NCI-H446 (cell line): ENCODE measurements at regions not wholly inside any gene's neighbourhood (a gene's known extent, or its start where the extent isn't known, plus 50 kb on each side); places are given as distances from the start of the nearest gene placed in this dataset.

Source experiments
- DNase-seq, 2 experiments: peaks; one replicate each; lab custom pipeline; 2025; lab: John Stamatoyannopoulos, UW

DNA sequence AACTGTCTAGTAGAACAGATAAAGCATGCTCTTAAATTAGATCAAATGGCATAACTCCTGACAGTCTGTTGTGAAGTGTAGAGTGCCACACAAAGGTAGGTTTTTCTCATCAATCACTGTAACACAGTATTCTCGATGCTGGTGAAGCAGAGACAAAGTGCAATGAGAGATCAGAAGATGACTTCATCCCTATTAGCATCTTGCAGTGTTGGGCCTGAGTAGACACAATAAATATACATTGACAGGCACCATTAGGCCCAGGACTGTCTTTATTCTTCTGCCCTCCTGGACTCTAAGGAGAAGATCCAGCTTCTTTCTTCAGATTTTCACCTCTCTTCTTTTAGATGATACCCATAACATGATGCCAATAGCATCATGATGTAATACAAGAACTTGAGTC is 478.0 kb upstream of the TENM4 start:
- DNase-seq, result no peak

DNA sequence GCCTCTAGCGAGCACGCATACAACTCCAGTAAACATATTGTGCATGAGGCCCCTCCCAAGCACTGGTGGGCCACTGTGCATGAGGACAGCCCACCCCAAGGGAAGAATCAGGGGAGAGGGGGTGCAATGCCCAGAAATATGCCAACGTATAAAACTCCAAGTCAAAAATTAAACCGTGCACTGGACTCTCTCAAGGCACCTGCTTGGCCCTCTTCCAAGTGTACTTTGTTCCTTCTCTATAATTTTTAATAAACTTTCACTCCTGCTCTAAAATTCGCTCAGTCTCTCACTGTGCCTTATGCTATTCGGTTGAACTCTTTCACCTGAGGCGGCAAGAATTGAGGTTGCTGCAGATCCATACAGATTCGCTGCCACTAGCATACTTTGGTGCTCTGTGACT is 465.3 kb upstream of the TENM4 start:
- DNase-seq, result no peak

DNA sequence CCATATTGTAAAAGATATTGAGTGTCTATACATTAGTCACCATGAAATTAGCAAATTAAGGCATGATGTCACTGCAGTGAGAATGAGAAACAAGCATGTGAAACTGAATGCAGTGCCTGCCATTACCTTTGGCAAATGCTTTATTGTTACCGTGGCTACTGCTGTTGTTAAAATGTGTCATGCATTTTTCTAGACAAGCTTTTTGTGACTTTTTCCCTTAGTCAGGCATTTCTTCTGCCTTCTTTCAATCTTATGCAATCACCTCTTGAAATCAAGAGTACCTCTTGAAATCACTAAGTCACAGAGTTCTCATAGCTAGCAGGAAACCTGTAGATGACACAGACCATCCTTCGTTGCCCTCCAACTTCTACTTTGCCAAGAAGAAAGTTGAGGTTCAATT is 461.7 kb upstream of the TENM4 start:
- no peak for DNase-seq

DNA sequence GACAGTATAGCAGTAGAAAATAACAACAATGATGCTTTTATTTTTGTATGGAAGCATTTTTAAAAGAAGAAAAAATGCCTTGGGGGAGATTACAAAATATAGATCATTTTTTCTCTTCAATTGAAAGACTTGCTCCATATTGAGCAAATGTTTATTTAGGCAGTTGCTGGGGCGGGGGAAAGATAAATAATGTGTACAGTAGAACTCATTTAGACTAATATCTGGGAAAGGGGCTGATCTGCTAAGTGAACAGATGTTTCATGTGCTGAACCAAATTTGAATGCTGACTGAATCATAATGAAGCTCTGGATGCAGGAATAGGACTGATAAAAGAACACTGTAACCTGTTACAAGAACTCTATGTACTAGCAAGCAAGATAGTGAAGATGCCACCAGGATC is 457.1 kb upstream of the TENM4 start:
- DNase-seq, result no peak

DNA sequence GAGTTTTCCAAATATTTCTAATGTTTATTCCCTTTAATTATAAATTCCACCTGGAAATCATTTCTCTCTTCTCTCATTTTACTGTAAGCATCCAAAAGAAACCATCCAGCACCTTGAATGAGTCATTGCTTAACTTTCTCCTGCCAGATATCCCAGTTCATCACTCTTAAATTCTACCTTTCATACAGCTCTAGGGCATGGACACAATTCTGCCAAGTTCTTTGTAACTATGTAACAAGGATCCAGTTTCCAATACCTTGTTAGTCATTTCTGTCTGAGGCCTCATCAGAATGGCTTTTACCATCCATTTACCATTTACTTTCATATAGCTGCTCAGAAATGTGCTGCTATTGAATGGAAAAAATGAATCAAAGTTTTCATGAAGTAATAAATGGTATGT is 455.4 kb upstream of the TENM4 start:
- no peak for DNase-seq

DNA sequence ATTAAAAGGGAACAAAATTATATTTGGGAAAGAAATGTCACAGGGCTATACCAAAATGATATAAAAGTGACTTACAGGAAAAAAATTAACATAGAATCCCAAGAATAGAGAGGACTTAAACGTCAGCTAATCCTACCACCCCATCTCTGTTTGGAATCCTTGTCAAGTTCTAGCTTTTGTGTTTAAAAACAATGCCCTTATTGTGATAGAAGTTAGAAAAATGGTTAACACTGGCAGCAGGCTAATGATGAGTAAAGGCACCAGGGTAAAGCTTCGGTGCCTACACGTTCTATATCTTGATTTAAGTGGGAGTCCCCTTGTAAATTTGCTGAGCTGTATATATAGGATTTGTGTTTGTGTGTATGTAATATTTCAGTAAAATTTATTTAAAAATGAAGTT is 453.3 kb upstream of the TENM4 start:
- DNase-seq, result no peak

DNA sequence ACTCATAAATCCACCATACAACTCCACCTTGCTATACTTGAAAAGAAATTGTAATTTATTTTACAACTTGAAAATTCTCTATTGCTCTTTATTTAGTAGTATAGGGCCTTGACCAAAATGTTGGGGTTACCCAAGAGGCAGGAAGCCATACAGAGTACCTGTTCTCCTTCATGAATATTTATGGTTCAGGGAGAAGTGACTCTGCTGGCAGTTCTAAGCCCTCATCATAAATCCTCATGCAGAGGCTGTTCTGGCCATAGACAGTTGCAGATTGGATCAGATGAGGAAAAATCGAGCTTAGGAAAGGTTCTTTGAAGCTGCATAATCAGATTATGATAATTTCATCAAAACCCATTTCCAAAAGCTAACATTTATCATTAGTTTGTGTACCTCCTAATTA is 449.4 kb upstream of the TENM4 start:
- no peak for DNase-seq

DNA sequence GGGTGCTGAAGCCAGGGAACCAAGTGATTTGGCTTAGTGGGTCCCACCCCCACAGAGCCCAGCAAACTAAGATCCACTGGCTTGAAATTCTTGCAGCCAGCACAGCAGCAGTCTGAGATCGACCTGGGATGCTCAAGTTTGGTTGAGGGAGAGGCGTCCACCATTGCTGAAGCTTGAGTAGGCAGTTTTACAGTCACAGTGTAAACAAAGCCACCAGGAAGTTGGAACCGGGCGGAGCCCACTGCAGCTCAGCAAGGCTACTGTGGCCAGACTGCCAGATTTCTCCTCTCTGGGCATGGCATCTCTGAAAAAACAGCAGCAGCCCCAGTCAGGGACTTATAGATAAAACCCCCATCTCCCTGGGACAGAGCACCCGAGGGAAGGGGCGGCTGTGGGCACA is 424.1 kb upstream of the TENM4 start:
- DNase-seq, result no peak

DNA sequence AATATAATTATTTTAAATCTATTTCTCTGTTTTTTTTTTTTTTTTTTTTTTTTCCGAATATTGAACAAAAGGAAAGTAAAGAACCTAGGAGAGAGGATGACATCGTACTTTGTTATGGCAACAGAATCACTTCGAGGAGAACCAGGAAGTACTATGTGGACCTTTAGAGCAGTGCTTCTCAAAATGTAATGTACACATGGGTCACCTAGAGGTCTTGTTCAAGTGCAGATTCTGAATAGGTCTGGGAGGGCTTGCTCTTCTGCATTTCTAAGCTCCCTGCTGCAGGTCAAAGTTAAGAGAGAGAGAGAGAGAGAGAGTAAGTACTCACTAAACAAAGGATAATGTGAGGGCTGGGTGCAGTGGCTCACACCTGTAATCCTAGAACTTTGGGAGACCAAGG is 419.5 kb upstream of the TENM4 start:
- DNase-seq, result no peak

DNA sequence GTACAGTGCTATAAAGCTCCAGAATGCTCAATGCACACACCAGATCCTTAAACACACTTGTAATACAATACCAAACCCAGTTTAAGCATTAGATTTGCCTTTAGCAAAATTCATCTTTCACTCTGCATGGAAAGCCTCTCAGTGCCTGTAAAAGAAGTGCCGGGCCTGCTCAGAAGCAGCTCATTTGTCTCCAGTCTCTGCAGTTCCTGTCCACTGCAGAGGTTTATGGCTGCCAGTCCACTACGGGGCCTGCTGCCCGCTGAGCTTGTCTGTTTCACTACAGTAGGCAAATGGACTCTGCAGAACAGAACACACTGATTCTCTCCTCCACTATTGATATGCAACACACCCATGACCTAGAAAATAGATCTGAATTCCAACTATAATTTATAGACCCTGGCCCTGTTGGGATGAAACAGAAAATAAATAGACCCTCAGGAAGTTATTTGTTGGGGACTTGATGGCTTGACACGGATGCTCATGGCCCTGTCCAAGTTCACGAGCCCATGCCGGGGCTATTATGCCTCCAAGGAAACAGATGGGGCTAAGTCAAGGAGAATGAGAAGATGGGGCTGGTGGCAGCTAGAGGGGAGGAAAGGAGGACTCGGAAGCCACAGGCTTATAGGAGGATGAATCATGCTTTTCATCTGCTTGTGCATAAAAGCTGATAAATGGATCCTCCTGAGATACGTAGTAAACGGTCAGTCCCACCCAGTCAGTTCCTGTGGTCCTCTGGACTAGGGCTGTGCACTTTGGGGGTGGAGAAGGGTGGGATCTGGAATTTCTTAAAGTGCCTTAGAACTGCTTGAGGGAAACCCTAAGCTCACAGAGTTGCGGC is 416.8 kb upstream of the TENM4 start:
- no peak for DNase-seq

DNA sequence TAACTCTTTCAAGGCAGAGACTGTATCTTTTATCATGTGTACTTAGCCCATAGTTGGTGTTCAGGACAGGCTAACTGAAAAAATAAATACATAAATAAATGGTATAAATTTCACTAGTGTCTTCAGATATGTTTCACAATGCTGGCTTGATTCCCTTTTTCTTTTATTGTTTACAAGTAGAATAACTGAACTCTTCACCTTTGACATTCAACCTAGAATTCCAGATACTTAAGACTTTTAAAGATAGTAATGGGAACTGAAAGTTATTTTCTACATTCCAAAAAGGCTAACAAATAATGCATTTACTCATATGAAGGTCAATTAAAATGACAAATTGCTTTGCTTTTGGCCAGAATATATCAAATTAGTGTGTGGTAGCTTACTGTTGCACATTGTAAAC is 411.3 kb upstream of the TENM4 start:
- DNase-seq, result no peak

DNA sequence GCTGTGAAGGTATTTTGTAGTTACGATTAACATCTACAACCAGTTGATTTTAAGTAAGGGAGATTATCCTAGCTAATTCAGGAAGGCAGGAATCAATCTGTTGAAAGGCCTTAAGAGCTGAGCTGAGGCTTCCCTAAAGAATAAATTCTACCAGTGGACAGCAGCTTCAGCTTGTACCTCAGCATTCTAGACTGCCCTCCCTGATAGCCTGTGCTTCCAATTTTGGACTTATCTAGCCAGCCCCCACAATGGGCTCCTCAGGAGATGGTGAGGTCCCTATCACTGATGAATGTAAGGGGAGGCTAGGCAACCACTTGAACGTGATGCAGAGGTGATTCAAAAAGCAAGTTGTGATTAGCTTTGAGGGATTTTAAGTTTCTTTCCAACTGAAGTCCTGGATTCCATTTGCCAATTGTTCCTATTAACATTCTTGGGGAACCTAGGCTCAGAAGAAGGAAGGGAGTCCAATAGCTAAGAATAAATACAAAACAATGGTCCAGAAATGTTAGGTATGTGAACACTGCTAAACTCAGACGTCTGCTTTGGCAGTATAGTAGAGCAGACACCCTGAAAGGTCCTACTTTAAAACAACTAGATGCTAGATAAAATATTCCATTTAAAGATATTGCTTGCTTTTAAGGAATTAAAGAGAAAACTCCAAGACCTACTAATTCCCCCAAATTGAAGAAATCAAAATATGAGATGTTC is 404.3 kb upstream of the TENM4 start:
- DNase-seq, result no peak

DNA sequence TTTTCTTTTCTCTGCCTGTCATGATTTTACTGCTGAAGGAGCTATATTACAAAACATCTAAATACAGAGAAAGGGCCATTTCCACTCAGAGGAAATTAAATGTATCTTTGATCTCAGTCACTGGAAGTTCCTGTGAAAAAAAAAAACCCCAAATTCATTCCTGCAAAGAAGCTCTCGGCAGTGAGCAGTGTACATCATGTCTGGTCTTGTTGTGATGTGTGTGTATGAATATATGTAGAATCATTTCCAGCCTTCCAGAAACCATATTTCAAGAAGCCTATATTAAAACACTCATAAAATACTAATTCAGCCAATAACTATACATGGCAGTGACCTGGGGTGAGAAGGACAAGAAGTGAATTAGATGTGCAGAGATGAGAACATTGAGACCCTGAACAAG is 393.2 kb upstream of the TENM4 start:
- no peak for DNase-seq

DNA sequence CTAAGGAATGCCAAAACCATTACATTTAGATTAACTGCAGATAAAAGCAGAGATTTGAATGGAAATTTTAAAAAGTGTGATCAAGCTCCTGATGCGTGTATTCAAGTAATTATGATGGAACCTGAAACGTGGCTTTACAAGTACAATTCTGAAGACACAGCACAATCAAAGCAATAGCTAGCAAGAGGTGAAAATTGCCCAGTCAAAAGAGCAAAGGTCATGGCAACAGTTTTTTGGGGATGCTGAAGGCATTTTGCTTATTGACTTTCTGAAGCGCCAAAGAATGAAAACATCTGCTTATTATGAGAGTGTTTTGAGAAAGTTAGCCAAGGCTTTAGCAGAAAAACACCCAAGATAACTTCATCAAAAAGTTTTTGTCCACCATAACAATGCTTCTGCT is 389.6 kb upstream of the TENM4 start:
- DNase-seq, result no peak

DNA sequence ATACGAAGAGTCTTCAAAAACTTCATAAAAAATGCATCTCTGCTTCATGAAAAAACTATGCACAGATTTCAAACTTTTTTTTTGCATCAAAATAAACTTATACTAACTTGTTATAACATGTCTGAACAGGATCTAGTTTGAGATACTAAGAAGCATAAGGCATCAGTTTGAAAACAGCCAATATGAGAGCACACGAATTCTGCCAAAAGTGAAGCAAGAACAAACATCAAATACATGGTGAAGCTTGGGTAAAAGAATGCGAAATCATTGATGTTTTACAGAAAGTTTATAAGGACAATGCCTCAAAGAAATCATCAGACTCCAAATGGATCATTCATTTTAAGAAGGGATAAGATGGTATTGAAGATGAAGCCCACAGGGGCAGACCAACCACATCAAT is 389.1 kb upstream of the TENM4 start:
- DNase-seq, result no peak

DNA sequence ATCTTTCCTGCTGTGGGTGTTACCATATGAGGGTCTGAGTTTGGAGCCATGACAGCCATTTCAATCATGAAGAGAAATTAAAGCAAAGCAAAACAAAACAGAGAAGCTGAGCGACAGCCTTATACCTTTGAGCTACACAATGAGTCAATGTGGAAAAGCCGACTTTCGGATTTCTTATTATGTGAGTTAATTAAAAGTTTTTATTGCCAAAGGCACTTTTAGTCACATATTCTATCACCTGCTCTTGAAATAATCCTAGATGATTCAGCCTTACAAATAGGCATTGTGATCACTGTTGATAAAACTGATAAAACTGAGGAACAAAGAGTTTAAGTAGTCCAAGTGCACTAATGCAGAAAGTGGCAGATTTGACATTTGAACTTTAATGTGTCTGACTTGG is 381.9 kb upstream of the TENM4 start:
- no peak for DNase-seq

DNA sequence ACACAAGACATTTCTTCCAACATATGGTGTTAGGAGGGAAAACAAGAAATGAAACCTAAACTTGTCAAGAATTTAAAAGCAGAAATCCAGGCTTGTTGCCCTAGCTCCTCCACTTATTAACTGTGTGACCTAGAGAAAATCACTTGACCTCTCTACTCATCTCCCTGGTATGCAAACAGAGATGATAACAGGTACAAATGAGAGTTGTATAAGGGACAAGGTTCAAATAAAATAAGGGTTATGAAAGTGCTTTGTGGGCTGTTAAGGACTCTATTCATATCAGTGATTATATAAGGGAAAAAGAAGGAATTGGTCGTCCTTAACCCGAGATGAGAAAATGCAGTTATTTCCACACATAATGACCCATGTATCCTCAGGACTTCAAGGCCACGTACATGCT is 372.7 kb upstream of the TENM4 start:
- DNase-seq, result no peak

DNA sequence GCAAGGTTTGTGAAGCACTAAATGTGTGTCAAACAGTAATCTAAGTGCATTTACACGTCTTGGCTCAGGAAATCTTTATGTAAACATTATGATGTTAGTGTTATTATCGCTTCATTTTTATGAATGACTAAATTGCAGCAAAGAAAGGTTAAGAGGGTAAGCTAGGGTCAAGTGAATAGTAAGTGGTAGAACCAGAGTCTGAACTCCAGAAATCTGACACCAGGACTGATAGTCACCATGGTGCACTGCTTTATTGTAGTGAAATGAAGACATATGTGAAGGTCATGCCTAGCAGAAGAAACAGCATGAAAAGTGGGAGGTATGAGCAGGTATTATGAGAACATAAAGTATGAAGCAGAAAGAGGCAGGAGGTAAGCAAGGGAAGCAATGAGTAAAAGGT is 368.7 kb upstream of the TENM4 start:
- DNase-seq, result no peak

DNA sequence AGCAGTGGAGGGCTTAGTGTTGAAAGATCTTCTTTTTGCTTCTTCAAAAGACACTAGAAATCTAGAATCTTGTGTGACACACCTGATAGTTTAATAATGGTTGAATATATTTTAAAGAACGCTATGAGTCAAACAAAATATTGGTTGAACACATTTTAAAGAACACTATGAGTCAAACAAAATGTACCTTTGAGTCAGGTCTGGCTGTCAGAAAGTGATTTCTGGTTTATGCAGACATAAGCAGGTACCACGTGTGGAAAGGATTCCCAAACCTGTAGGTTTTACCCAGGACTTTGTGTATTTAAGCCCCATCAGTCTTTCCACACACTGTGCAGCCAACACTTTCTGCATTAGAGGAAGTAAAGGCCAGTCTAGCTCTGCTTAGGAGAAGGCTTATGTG is 366.7 kb upstream of the TENM4 start:
- no peak for DNase-seq

DNA sequence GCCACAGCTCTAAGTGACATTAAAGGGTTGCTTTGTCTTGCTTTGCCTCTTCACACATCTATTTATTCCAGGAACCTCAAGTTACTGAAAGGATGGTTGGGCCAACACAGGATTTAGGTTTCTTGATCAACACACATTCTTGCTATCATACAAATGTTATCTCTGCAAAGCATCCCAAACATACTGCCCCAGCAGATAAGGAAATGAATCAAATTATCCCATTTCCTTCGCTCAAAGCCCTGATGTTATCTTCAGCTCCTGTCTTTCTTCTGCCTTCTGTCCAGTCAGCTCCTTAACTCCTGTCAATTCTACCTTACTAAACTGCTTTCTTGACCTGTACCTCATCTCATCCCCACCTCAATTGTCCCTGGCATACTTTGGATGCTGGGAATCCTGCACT is 355.9 kb upstream of the TENM4 start:
- no peak for DNase-seq

DNA sequence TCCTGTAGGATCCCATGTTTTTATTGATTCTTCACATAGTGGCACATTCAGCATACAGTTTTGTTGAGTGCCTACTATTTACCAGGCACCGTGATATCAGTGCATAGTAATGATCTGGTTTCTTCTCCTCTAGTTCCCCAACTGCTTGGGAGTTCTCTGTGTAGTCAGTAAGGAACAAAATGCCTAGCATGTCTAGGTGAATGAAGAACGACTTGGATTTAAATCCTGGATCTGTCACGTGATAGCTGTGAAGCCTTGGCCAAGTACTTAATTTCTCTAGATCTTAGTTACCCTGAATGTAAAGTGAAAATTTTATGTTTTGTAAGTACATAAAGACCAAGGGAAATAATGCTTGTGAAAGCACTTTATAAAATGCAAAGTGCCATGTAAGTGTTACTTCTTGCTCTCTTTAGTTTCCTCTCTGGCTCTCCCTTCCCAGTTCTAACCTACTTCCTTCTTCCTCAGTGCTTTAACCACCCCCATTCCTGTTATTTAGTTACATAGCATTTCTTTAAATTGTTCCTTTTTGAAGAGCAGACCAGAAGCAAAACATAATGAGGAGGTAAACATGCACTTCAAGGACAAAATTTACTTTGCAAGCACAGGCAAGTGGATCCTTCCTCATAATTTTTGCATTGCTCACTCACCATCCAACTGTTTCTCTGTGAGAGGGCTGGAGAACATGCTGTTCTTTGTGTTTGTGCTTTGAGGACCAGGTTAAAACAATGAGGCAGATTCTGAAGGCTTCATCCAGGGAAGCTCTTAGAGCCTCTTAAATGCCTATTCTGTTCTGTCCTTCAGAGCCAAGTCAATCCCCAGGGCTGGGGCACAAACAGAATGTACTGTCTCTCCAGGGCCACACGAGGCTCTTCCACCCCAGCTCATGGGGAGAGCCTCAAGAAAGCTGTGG is 353.9 kb upstream of the TENM4 start:
- DNase-seq, result no peak

DNA sequence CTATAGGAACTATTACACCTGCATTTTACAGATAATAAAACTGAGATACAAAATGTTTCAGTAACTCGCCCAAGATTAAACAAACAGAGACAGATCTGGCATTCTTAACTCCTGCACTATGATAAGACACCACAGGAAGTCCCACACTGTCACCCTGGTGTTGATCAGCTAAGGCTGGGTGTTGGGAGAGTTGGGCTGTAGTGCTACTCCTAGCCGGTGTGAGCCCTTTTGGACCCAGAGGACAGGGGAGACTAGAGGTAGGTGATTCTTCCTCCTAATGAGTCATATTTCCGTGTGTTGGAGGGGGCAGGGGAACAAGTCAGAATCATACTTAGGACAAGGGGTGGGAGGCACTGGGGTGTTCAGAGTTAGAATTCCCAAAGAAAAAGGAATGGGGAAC is 353.2 kb upstream of the TENM4 start:
- DNase-seq, result no peak

DNA sequence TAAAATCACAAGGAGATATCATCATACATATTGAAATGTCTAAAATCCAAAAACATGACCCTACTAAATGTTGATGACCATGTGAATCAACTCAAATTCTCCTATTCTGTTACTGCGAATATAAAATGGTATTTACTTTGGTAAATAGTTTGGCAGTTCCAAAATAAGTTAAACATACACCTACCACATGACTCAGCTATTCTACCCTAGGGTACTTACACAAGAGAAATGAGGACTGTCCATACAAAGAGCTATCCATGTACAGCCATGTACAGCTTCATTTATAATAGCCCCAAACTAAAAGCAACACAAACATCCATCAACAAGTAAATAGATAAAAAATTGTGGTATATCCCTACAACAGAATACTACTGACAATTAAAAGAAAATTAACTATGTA is 346.1 kb upstream of the TENM4 start:
- no peak for DNase-seq
